Endothelial cell of umbilical vein (primary cell): ENCODE measurements at regions not wholly inside any gene's neighbourhood (a gene's known extent, or its start where the extent isn't known, plus 50 kb on each side); places are given as distances from the start of the nearest gene placed in this dataset.

ENCODE experiments used
- CTCF ChIP-seq, 2 donors: IDR thresholded peaks; 1 replicate in 1 of 2; 2 replicates in 1 of 2; pipeline ENCODE4 v1.5.1; 2011; ENCODE audit warnings: low read length in 2 of 2, mild to moderate bottlenecking in 2 of 2, moderate library complexity in 2 of 2, control low read depth in 1 of 2, inconsistent platforms in 1 of 2, low read depth in 1 of 2; ENCODE audit not compliant: insufficient read depth in 1 of 2; ENCODE audit errors: extremely low read depth in 1 of 2
- EZH2 ChIP-seq: IDR thresholded peaks from 2 replicates; pipeline ENCODE4 v1.6.1; 2012; ENCODE audit warnings: borderline replicate concordance, low read depth, mild to moderate bottlenecking, moderate library complexity, low read length, inconsistent platforms; ENCODE audit not compliant: severe bottlenecking
- TF ChIP-seq, protein P1 (sequence below): IDR thresholded peaks from 2 replicates; pipeline ENCODE4 v1.6.1; 2011; ENCODE audit not compliant: insufficient read depth, insufficient read length

DNA sequence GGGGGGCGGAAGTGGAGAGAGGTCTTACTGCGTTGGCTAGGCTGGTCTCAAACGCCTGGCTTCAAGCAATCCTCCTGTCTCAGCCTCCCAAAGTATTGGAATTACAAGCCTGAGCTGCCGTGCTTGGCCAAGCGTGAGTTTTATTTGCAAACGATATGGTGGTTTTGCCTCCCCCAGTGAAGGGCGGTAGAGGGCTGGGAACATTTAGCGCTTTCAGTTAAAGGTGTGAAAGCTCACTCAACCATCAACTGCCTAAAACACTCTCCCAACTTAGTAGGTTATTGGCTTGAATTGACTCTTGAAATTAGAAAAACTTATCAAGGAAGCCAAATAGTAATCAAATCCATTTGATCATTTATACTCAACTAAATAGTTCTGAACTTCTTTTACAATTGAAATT is 156.3 kb downstream of the ESM1 start:
- TF ChIP-seq, protein P1, sequence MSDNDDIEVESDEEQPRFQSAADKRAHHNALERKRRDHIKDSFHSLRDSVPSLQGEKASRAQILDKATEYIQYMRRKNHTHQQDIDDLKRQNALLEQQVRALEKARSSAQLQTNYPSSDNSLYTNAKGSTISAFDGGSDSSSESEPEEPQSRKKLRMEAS = no peak
- TF ChIP-seq EZH2 (no peak), CTCF (IDR thresholded peaks at IDR 0.05; ENCODE audit: extremely low read depth in 1 of 2, insufficient read depth in 1 of 2, low read depth in 1 of 2, low read length in 2 of 2) (no peak)
